ENCODE measurements at regions not wholly inside any gene's neighbourhood (a gene's known extent, or its start where the extent isn't known, plus 50 kb on each side); places are given as distances from the start of the nearest gene placed in this dataset.
A peak's percentile ranks its signal among the peaks of the same experiment; 100 is the strongest.
"Not testable (repeated sequence)": the region's sequence is repeated elsewhere in the genome, so short reads cannot be mapped to it uniquely, and the experiment has no call there.

DNA sequence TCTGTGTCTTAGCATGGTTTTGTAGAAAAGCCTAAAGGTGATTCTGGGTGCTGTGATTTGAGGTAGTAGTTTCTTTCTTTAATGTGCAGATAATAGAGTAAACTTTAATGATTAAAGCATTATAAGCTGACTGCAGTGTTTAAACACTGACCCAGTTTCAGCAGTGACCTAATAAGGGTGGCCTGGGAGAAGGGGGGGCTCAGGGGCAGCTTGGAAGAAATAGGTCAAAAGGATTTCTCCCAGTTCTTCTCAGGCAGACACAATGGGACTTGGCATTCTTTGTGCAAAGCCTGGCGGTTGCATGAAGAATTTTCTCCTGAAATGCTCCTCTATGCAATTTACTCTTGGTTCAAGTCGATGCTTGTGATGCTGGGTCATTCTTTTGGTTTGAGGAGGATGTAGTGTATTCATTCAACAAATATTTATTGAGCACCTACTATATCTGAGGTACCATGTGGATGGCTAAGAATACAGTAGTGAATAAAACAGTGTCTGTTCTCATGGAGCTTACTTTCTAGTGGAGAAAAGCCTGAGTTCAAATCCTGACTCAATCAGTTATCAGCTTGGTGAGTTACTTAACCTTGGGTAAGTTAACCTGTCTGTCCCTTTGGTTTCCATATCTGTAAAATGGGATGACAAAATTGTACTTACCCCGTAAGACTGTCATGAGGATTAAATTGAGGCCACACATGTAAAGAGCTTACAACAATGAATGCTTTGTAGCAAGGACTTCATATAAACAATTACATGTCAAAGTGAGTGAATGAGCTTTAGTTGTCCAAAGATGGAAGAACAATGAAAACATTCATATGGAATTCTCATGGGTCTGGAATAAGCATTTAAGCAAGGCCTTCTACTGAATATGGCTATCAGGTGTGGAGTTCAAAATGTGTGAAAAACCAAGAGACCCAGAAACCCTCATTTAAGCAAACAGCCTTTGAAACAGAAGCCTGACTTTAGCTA lies 210.2 kb downstream of the KCNRG start:
- Mint-ChIP-seq H3K36me3 (no peaks in the 10 kb centered on the region), H3K27ac (no peak overlapping the region), H3K4me3 (no peak overlapping the region), H3K4me1 (ENCODE audit: low read depth) (peaks cover 13% of the 10 kb centered on the region), H3K9me3 (ENCODE audit: low read depth) (no peaks in the 10 kb centered on the region), H3K27me3 (no peaks in the 10 kb centered on the region)

DNA sequence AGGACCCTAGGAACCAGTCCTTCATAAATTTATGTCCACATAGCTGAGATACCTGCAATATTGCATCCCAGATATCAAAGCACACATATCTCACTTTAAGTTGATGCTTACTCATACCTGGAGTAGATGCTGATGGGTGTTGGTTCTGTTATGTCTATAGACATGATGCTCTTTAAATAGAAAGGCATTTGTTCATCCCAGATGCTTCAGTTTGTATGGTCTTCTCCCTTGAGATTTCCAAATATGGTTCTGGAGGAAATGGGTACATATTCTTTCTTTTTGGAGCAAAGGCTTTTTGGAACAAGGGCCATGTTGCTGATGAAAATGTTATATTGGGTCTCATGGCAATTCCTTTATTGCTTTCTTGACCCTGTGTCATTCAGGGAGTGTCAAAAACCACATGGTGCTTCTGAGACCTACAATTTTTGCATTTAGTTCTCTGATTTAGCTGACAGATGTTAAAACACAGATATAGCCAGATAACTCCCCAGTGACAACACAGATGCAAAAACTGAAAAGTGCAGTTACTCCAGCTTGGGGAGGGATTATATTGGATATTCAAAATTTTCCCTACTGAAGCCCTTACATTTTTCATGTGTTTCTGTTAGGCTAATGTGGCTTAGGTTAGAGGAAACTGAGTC lies 211.4 kb downstream of the KCNRG start:
- Mint-ChIP-seq H3K27ac (no peak overlapping the region), H3K27me3 (no peaks in the 10 kb centered on the region), H3K36me3 (no peaks in the 10 kb centered on the region), H3K4me3 (no peak overlapping the region), H3K9me3 (ENCODE audit: low read depth) (no peaks in the 10 kb centered on the region), H3K4me1 (ENCODE audit: low read depth) (peaks cover 17% of the 10 kb centered on the region)

DNA sequence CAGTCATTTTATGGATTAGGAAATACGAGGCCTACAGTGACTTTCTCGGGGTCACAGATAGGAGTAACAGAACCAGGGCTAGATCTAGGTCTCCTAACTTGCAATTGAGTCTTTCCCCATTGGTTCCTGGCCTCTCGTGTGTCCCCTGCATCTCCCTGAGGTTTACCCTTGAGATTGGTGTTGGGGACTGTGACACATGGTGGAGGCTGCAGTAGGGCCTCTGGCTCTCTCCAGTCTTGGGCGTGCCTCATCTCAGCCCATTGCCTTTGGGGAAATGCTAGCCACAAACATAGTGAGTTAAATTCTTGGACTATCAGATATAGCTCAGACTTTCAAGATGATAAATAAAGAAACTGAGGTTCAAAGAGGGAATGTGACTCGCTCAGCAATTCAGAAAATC lies 212.1 kb downstream of the KCNRG start:
- no peaks in the 10 kb centered on the region for H3K27me3 Mint-ChIP-seq
- no peaks in the 10 kb centered on the region for H3K9me3 Mint-ChIP-seq (ENCODE audit: low read depth)
- peaks cover 17% of the 10 kb centered on the region for H3K4me1 Mint-ChIP-seq (ENCODE audit: low read depth)
- H3K27ac Mint-ChIP-seq = no peak overlapping the region
- no peak overlapping the region for H3K4me3 Mint-ChIP-seq
- no peaks in the 10 kb centered on the region for H3K36me3 Mint-ChIP-seq

DNA sequence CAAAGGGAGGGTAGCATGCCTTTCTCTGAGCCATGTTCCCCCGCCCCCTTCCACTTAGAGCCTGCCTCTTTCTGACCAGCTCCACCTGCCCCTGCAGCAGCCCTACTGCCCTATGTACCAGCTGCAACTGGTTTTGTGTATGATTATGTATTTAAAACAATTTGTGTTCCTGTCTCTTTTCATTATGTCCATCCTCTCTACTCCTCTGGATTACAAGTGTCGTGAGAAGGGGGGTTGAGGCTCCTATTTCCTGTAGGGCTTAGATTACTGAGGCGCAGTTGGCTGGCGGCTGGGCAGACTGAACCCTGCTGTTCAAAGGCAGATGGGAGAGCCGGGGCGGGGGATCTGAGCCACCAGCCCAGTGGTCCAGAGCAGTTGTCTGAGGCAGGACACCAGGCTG lies 213.3 kb downstream of the KCNRG start:
- Mint-ChIP-seq H3K4me3 (no peak overlapping the region), H3K9me3 (ENCODE audit: low read depth) (no peaks in the 10 kb centered on the region), H3K27me3 (no peaks in the 10 kb centered on the region), H3K4me1 (ENCODE audit: low read depth) (peaks cover 17% of the 10 kb centered on the region), H3K27ac (no peak overlapping the region), H3K36me3 (peaks cover 5% of the 10 kb centered on the region)

DNA sequence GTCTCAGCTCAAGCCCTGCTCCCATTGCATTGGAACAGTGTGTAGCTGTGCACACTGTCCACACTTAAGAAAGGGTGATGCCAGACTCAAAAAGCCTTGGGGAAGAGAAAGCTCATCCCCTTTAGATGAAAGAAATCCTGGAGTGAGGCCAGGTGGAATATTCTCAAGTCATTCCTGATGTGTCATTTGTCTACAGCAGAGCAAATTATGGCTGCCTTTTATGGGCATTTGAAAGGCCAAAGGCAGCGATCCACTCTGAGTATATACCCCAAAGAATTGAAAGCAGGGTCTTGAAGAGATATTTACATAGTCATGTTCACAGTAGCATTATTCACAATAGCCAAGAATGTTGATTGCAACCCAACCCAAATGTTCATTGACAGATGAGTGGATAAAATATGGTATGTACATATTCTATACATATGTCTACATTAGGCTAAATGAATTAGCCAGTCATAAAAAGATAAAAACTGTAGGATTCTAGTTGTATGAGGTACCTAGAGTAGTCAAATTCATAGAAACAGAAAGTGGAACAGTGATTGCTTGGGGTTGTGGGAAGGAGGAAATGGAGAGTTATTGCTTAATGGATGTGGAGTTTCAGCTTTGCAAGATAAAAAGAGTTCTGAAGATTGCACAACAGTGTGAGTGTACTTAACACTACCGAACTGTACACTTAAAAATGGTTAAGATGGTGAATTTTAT lies 214.9 kb downstream of the KCNRG start:
- Mint-ChIP-seq H3K36me3 (peaks cover 5% of the 10 kb centered on the region), H3K27ac (no peak overlapping the region), H3K9me3 (ENCODE audit: low read depth) (no peaks in the 10 kb centered on the region), H3K27me3 (no peaks in the 10 kb centered on the region), H3K4me1 (ENCODE audit: low read depth) (peaks cover 16% of the 10 kb centered on the region), H3K4me3 (no peak overlapping the region)

DNA sequence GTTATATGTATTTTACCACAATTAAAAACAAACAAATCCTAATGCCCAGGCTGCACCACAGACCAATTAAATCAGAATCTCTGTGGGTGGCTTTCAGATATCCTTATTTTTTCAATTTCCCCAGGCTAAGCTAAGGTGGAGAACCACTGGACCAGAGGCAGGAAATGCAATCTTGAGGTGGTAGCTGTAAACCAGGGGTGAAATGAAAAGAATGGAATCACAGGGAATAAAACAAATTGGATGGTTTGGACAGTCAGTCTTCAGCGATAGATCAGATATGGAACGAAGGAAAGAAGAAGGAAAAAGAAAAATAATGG lies 215.4 kb downstream of the KCNRG start:
- H3K4me1 Mint-ChIP-seq (ENCODE audit: low read depth) = peaks cover 21% of the 10 kb centered on the region
- no peak overlapping the region for H3K27ac Mint-ChIP-seq
- H3K9me3 Mint-ChIP-seq (ENCODE audit: low read depth) = no peaks in the 10 kb centered on the region
- H3K36me3 Mint-ChIP-seq = peaks cover 7% of the 10 kb centered on the region
- H3K27me3 Mint-ChIP-seq = no peaks in the 10 kb centered on the region
- no peak overlapping the region for H3K4me3 Mint-ChIP-seq

DNA sequence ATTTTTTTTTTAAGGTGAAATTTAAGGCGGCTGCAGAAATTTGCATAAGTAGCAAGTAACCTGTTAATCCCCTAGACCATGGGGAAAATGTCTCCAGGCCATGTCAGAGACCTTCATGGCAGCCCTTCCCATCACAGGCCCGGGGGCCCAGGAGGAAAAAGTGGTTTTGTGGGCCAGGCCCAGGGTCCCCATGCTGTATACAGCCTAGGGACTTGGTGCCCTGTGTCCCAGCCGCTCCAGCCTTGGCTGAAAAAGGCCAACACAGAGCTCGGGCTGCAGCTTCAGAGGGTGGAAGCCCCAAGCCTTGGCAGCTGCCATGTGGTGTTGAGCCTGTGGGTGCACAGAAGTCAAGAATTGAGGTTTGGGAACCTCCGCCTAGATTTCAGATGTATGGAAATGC lies 218.3 kb downstream of the KCNRG start:
- not testable (repeated sequence) for H3K27me3 Mint-ChIP-seq; H3K36me3 Mint-ChIP-seq; H3K9me3 Mint-ChIP-seq (ENCODE audit: low read depth); H3K27ac Mint-ChIP-seq; H3K4me3 Mint-ChIP-seq
- H3K4me1 Mint-ChIP-seq (ENCODE audit: low read depth) = peaks cover 36% of the 10 kb centered on the region

DNA sequence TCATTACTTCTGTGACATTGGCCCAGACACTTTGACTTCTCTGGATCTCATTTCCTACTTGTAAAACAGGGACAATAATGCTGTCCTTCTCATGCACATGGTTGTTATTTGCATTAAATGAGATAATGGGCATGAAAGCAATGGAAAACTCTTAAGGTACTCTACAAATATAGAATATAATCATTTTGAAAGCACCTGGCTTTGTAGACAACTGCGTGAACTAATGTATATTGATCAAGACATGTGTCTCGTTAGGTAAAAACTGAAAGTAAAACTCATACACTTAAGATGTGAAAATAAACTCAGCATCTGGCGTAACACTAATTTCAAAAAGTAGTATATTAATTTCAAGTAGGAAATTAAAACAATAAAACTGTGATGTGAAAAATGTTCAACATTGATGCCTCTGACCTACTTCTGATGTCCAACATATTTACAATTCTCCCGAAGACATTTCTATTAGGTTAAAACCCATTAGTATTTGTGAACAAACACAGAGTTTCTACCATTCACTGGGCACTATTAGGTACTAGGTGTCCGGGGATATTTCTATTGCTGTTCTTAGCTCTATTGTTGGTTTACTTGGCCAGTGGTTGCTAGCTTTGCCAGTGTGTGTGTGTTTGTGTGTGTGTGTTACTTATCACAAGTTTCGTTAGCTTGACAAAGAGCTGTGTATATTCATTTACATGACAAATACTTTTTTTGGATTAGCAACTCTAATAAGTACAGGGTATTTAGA lies 220.5 kb downstream of the KCNRG start:
- Mint-ChIP-seq H3K4me3 (peak overlapping the region; percentile 4), H3K27ac (peak overlapping the region; percentile 64), H3K4me1 (ENCODE audit: low read depth) (peaks cover 35% of the 10 kb centered on the region), H3K9me3 (ENCODE audit: low read depth) (no peaks in the 10 kb centered on the region), H3K36me3 (peaks cover 7% of the 10 kb centered on the region), H3K27me3 (peaks cover 1% of the 10 kb centered on the region)

DNA sequence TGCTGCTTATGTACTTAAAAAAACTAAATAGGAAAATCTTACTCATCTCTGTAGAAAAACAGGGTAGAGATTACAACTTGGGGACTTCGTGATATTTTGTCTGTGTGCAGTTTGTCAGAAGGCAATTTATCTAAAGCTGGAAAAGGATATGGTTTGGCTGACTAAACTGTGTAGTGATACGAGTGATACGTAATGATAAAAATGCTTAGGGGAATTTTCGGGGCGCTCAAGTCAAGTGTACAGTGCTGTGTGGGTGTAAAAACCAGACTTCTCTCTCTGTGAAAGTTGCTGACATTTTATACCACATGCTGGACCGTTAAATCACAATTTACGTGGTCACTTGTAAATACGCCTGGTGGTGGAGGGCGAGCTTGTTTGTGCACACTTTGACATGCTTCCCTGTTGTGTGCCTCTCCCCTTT lies 221.7 kb downstream of the KCNRG start:
- H3K27me3 Mint-ChIP-seq = peaks cover 1% of the 10 kb centered on the region
- H3K27ac Mint-ChIP-seq = peak overlapping the region; percentile 64
- H3K4me3 Mint-ChIP-seq = peak overlapping the region; percentile 10
- peaks cover 33% of the 10 kb centered on the region for H3K4me1 Mint-ChIP-seq (ENCODE audit: low read depth)
- H3K36me3 Mint-ChIP-seq = peaks cover 7% of the 10 kb centered on the region
- no peaks in the 10 kb centered on the region for H3K9me3 Mint-ChIP-seq (ENCODE audit: low read depth)

DNA sequence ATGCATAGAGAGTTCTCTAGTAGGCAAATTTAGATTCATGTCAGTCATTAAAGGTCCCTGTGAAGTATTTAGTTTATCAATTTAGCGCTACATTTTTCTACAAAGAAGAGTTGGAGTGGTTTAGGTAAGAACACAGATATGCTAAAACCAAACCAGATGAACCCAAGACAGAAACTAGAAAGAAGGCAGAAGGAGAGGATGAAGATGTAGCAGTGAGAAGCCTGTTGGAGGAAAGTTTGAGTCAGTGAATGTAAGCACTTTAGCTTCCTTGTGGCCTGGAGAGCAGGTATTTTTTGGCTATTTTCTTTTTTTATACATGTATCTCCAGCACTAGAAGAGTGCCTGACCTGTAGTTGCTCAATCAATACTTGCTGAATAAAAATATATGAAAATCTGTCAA lies 223.7 kb downstream of the KCNRG start:
- H3K4me3 Mint-ChIP-seq = no peak overlapping the region
- H3K9me3 Mint-ChIP-seq (ENCODE audit: low read depth) = no peaks in the 10 kb centered on the region
- H3K4me1 Mint-ChIP-seq (ENCODE audit: low read depth) = peaks cover 33% of the 10 kb centered on the region
- H3K36me3 Mint-ChIP-seq = peaks cover 2% of the 10 kb centered on the region
- H3K27me3 Mint-ChIP-seq = peaks cover 1% of the 10 kb centered on the region
- no peak overlapping the region for H3K27ac Mint-ChIP-seq

DNA sequence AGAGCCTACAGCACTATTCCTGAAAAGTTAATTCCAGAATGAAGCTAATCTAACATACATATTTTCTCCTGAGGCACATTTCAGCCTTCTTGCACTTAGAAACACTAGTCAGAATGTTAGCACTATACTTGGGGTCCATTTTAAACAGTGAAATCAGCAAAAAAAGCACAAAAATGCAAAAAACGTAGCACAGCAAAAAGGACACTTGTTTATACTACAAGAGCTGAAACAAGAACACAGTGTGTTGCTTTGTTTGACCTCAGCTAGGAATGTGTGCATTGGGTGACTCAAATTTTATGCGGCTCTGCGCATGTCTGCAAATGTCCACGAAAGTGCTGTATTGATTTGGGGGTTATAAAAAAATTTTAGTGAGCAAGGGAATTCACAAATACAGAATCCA lies 226.2 kb downstream of the KCNRG start:
- Mint-ChIP-seq H3K27me3 (peaks cover 1% of the 10 kb centered on the region), H3K4me3 (no peak overlapping the region), H3K9me3 (ENCODE audit: low read depth) (no peaks in the 10 kb centered on the region), H3K27ac (no peak overlapping the region), H3K36me3 (no peaks in the 10 kb centered on the region), H3K4me1 (ENCODE audit: low read depth) (peaks cover 35% of the 10 kb centered on the region)

DNA sequence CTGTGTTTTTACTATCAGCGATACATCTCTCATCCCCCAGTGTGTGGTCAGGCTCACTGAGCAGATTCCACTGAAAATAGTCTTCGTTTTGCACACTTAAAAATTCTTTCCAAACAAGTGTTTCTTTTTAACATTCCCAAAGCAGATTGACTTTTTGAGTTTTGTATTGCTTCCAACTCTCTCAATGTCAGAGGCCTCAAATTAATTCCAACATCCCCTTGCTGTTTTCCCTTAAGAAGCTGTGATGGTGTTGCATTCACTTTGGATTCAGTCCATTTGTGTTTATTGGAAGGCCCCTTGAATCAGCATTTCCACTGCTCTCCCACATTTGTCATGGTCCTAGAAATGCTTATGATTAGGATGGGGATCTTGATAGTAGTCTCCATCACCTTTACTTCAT lies 228.7 kb downstream of the KCNRG start:
- H3K36me3 Mint-ChIP-seq = no peaks in the 10 kb centered on the region
- H3K9me3 Mint-ChIP-seq (ENCODE audit: low read depth) = no peaks in the 10 kb centered on the region

DNA sequence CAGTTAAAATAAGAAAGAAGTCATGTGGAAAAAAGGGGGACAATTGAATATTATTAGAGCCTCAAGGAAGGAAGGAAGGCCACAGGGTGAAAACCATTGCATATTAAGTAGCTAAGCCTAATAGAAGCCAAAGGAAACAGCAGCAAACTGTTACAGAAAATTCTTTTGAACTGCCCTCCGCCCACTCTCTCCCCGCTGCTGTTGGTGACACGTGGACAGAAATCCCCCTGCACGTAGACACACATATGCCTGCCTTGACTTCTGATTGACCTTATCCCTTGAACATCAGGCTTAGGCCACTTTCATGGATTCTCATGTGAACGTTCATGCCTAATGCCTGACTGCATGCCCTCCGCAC lies 229.1 kb downstream of the KCNRG start:
- peaks cover 1% of the 10 kb centered on the region for H3K27me3 Mint-ChIP-seq
- H3K4me3 Mint-ChIP-seq = no peak overlapping the region
- peak overlapping the region; percentile 70 for H3K27ac Mint-ChIP-seq

More for the DNA sequence above, 228.7 kb downstream of the KCNRG start:
- Mint-ChIP-seq H3K27ac (no peak overlapping the region), H3K4me1 (ENCODE audit: low read depth) (peaks cover 26% of the 10 kb centered on the region), H3K27me3 (peaks cover 1% of the 10 kb centered on the region), H3K4me3 (no peak overlapping the region)

DNA sequence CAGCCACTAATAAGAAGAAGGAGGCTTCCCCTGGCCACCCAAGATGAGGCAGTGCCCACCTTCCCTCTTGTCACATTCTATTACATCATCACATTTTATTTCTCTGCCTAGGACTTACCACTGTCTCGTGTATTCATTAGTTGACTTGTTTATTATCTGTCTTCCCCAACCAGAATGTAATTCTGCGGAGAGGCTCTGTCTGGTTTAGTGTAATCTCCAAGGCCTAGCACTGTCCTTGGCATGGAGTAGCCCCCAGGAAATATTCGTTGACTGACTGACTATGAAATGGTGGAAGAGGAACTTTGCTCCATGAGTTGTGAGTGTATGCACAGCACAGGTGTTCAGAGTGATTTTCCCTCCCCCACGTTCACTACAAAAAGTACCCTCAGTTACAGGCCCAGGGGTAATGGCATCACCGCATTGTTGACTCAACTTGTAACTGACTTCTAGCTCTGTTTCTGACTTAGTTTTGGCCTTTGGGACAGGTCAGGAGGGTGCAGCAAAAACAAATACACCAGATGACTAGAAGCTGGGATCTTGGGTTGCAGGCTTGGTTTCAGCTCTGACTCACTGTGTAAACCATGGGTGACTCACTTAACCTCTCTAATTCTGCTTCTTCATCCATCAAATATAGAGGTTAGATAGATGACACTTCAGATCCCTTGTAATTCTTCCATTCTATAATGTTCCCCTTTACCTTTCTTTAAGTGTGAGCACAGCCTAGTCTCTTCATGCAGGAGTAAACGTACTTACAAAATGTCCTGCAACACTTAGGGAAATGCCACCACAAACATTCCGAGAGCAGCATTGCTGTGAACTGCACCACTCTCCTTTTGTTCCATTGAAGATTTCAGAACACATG lies 229.7 kb downstream of the KCNRG start:
- Mint-ChIP-seq H3K27me3 (peaks cover 1% of the 10 kb centered on the region), H3K4me1 (ENCODE audit: low read depth) (peaks cover 22% of the 10 kb centered on the region), H3K27ac (peak overlapping the region; percentile 70), H3K36me3 (no peaks in the 10 kb centered on the region), H3K4me3 (peak overlapping the region; percentile 12), H3K9me3 (ENCODE audit: low read depth) (no peaks in the 10 kb centered on the region)

More for the DNA sequence above, 229.1 kb downstream of the KCNRG start:
- H3K4me1 Mint-ChIP-seq (ENCODE audit: low read depth) = peaks cover 22% of the 10 kb centered on the region
- no peaks in the 10 kb centered on the region for H3K9me3 Mint-ChIP-seq (ENCODE audit: low read depth)
- no peaks in the 10 kb centered on the region for H3K36me3 Mint-ChIP-seq

Measured in activated naive CD8-positive, alpha-beta T cell (primary cell).